DMS153 treated with DMSO at 0.1 percent for 48 hours (cell line): ENCODE measurements at regions not wholly inside any gene's neighbourhood (a gene's known extent, or its start where the extent isn't known, plus 50 kb on each side); places are given as distances from the start of the nearest gene placed in this dataset.
A peak's percentile ranks its signal among the peaks of the same experiment; 100 is the strongest.

Source experiments
- DNase-seq: peaks from one replicate; lab custom pipeline; 2025; ENCODE audit not compliant: unreplicated experiment; lab: John Stamatoyannopoulos, UW

- DNase-seq: peak; percentile 60
Measured at GRCh38 chr18:77899972-77900754, 650.5 kb downstream of the GALR1 start.

- no peak for DNase-seq
Measured at GRCh38 chr18:77905011-77905410, 655.4 kb downstream of the GALR1 start.

- DNase-seq: no peak
Measured at GRCh38 chr18:77905449-77906055, 655.9 kb downstream of the GALR1 start.

GRCh38 chr18:77906103-77906892 lies 656.6 kb downstream of the GALR1 start:
- no peak for DNase-seq

GRCh38 chr18:77910347-77910746 lies 660.7 kb downstream of the GALR1 start:
- no peak for DNase-seq

- no peak for DNase-seq
Measured at GRCh38 chr18:77911971-77912605, 662.4 kb downstream of the GALR1 start.

- no peak for DNase-seq
Measured at GRCh38 chr18:77918730-77919129, 669.1 kb downstream of the GALR1 start.

- no peak for DNase-seq
Measured at GRCh38 chr18:77919923-77920322, 670.3 kb downstream of the GALR1 start.

GRCh38 chr18:77935342-77935741 lies 685.7 kb downstream of the GALR1 start:
- no peak for DNase-seq

GRCh38 chr18:77940566-77940965 lies 690.9 kb downstream of the GALR1 start:
- DNase-seq: no peak

- DNase-seq: no peak
Measured at GRCh38 chr18:77944533-77944932, 694.9 kb downstream of the GALR1 start.

GRCh38 chr18:77948567-77948966 lies 698.9 kb downstream of the GALR1 start:
- DNase-seq: no peak

GRCh38 chr18:77949355-77949973 lies 699.8 kb downstream of the GALR1 start:
- DNase-seq: no peak

- DNase-seq: no peak
Measured at GRCh38 chr18:77959248-77959647, 709.6 kb downstream of the GALR1 start.

GRCh38 chr18:77960791-77961410 lies 711.3 kb downstream of the GALR1 start:
- no peak for DNase-seq

GRCh38 chr18:77967071-77967470 lies 717.4 kb downstream of the GALR1 start:
- no peak for DNase-seq

GRCh38 chr18:77967791-77968190 lies 718.1 kb downstream of the GALR1 start:
- no peak for DNase-seq

- no peak for DNase-seq
Measured at GRCh38 chr18:77969972-77970371, 720.3 kb downstream of the GALR1 start.

- DNase-seq: no peak
Measured at GRCh38 chr18:77970814-77971213, 721.2 kb downstream of the GALR1 start.

- DNase-seq: no peak
Measured at GRCh38 chr18:77973745-77974144, 724.1 kb downstream of the GALR1 start.

- no peak for DNase-seq
Measured at GRCh38 chr18:77974329-77974728, 724.7 kb downstream of the GALR1 start.
